Activated CD4-positive, alpha-beta memory T cell treated with anti-CD3 and anti-CD28 coated beads for 36 hours (primary cell): ENCODE measurements at regions not wholly inside any gene's neighbourhood (a gene's known extent, or its start where the extent isn't known, plus 50 kb on each side); places are given as distances from the start of the nearest gene placed in this dataset.
A peak's percentile ranks its signal among the peaks of the same experiment; 100 is the strongest.
"Not testable (repeated sequence)": the region's sequence is repeated elsewhere in the genome, so short reads cannot be mapped to it uniquely, and the experiment has no call there.

Experiments
- CTCF ChIA-PET: fragments of 350-600 bp; sonication (Branson Sonifier 250); formaldehyde crosslinking; loops from one replicate; lab custom pipeline; 2021; ENCODE audit warnings: antibody characterized with exemption, inconsistent platforms; lab: Charles Lee
- POLR2A ChIA-PET: fragments of 350-600 bp; sonication (Branson Sonifier 250); formaldehyde crosslinking; loops from one replicate; lab custom pipeline; 2021; ENCODE audit warnings: antibody characterized with exemption; lab: Charles Lee
- DNase-seq: peaks from one replicate; pipeline ENCODE4 v3.0.0-alpha.2; 2020
- H3K27ac Mint-ChIP-seq: one replicate; pipeline ENCODE4 v1.8.0; 2021; ENCODE audit warnings: mixed read lengths
- H3K27me3 Mint-ChIP-seq: one replicate; pipeline ENCODE4 v1.8.0; 2021; ENCODE audit warnings: mixed read lengths
- H3K36me3 Mint-ChIP-seq: one replicate; pipeline ENCODE4 v1.8.0; 2021; ENCODE audit warnings: mixed read lengths
- H3K4me1 Mint-ChIP-seq: one replicate; pipeline ENCODE4 v1.8.0; 2021; ENCODE audit warnings: low read depth, mixed read lengths
- H3K4me3 Mint-ChIP-seq: one replicate; pipeline ENCODE4 v1.8.0; 2021; ENCODE audit warnings: mild to moderate bottlenecking, mixed read lengths
- H3K9me3 Mint-ChIP-seq: one replicate; pipeline ENCODE4 v1.8.0; 2021; ENCODE audit warnings: mixed read lengths
- intact Hi-C: fragments of 100-400 bp; cut with micrococcal nuclease; formaldehyde crosslinking; loops from one replicate; pipeline ENCODE4 v1.15.1; 2023

GRCh38 chr10:3331690-3332230, 159.2 kb upstream of the PITRM1 start:
- POLR2A ChIA-PET = no interaction called here
- no peak overlapping the region for H3K27ac Mint-ChIP-seq

DNA sequence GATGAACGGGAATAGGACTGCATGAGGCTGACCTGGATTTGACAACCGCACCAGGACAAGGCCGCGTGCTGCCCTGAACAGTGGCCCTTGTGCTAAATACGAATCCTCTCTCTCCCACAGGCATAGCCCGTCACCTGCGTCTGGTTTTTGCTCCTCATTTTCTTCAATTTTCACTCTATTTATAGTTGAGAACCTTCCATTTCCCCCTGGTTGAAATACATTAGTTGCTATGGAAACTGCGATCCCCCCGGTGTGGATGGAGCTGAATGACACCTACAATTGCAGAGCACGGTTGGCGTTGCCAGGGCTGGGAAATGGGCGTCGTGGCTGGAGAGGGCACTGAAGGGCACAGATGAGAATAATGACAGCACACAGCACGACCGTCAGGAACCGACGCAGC, 158.6 kb upstream of the PITRM1 start:
- DNase-seq = no peak
- ChIA-PET CTCF (interaction anchor here (0.6 kb wide), 1 partner anchor 715 kb away, joined by 4 read pairs; no protein-coding TSS in a partner anchor), POLR2A (no interaction called here)
- Mint-ChIP-seq H3K27me3 (peaks cover 11% of the 10 kb centered on the region), H3K4me3 (no peak overlapping the region), H3K36me3 (no peaks in the 10 kb centered on the region), H3K4me1 (no peaks in the 10 kb centered on the region), H3K9me3 (no peaks in the 10 kb centered on the region), H3K27ac (no peak overlapping the region)
- intact Hi-C loops = no loop called here

More at GRCh38 chr10:3331690-3332230, 159.2 kb upstream of the PITRM1 start:
- Mint-ChIP-seq H3K27me3 (peaks cover 11% of the 10 kb centered on the region), H3K36me3 (no peaks in the 10 kb centered on the region), H3K9me3 (no peaks in the 10 kb centered on the region), H3K4me1 (no peaks in the 10 kb centered on the region), H3K4me3 (no peak overlapping the region)
- DNase-seq = no peak
- CTCF ChIA-PET = interaction anchor here (0.6 kb wide), 1 partner anchor 714 kb away, joined by 4 read pairs; no protein-coding TSS in a partner anchor
- intact Hi-C loops = no loop called here

DNA sequence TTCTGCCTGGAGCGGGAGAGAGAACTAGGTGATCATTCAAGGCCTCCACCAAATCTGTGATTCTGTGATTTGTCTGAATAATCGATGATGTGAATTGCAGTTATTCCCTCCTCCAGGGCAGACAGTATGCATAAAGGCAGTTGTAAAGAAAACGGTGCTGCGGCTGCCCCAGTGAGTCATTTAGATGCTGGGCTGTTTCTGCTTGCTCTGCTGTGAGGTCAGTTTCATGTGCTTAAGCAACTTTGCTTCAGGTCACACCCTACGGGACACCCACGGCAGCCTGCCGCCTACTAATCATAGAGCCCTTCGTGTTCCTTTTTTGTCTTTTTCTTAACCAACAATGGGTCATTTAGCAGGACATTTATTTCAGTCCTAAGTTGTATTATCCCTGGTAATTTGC, 158.1 kb upstream of the PITRM1 start:
- CTCF ChIA-PET = no interaction called here

GRCh38 chr10:3325954-3326750, 153.6 kb upstream of the PITRM1 start:
- CTCF ChIA-PET = interaction anchor here (0.7 kb wide), 1 partner anchor 1031 kb away, joined by 3 read pairs; no protein-coding TSS in a partner anchor
- DNase-seq = no peak
- H3K9me3 Mint-ChIP-seq = no peaks in the 10 kb centered on the region
- H3K36me3 Mint-ChIP-seq = no peaks in the 10 kb centered on the region
- H3K4me3 Mint-ChIP-seq = no peak overlapping the region
- POLR2A ChIA-PET = no interaction called here
- H3K27ac Mint-ChIP-seq = no peak overlapping the region
- no peaks in the 10 kb centered on the region for H3K27me3 Mint-ChIP-seq
- intact Hi-C loops = no loop called here
- H3K4me1 Mint-ChIP-seq = no peaks in the 10 kb centered on the region

More for the DNA sequence above, 158.1 kb upstream of the PITRM1 start:
- peaks cover 11% of the 10 kb centered on the region for H3K27me3 Mint-ChIP-seq
- no peak overlapping the region for H3K27ac Mint-ChIP-seq
- H3K4me3 Mint-ChIP-seq = no peak overlapping the region
- POLR2A ChIA-PET = no interaction called here
- no peaks in the 10 kb centered on the region for H3K36me3 Mint-ChIP-seq
- H3K4me1 Mint-ChIP-seq = no peaks in the 10 kb centered on the region
- no peaks in the 10 kb centered on the region for H3K9me3 Mint-ChIP-seq
- intact Hi-C loops = no loop called here
- DNase-seq = peak; percentile 20

- no peaks in the 10 kb centered on the region for H3K4me1 Mint-ChIP-seq
- intact Hi-C loops = no loop called here
- POLR2A ChIA-PET = no interaction called here
- no peak for DNase-seq
- no peaks in the 10 kb centered on the region for H3K9me3 Mint-ChIP-seq
- H3K27me3 Mint-ChIP-seq = no peaks in the 10 kb centered on the region
- no peak overlapping the region for H3K4me3 Mint-ChIP-seq
- CTCF ChIA-PET = no interaction called here
- no peaks in the 10 kb centered on the region for H3K36me3 Mint-ChIP-seq
- no peak overlapping the region for H3K27ac Mint-ChIP-seq
These were observed 152.0 kb upstream of the PITRM1 start for GRCh38 chr10:3324612-3325038.

DNA sequence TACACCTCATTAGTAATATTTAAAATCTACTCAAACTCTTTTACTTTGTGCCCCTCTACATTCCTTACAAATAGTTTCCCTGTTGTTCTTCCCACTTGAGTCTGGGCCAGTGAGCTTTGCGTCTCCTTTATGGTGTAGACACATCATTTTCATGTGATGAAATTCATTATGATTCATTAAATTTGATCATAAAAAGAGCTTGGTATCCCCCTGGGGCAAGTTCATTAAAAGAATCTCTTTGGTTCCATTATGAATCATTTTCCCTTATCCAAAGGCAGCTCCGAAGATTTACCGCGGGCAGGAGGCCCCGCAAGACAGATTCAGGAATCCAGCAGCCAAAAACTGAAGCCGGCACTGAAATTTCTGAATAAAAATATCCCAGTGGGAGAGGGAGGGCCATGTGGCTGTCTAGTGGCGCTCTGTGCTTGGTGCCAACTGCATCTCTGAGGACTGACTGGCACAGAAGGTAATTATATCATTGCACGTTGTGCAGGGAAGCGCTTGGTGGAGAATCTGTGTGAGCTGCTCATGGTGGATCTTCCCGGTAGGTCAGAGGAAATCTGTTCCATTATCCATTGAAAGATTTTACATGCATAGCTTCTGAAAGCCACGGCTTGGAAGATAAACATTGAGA, 151.4 kb upstream of the PITRM1 start:
- H3K9me3 Mint-ChIP-seq = no peaks in the 10 kb centered on the region
- CTCF ChIA-PET = no interaction called here
- POLR2A ChIA-PET = no interaction called here
- H3K27me3 Mint-ChIP-seq = peaks cover 2% of the 10 kb centered on the region
- H3K27ac Mint-ChIP-seq = no peak overlapping the region
- no peaks in the 10 kb centered on the region for H3K36me3 Mint-ChIP-seq
- DNase-seq = no peak
- no peak overlapping the region for H3K4me3 Mint-ChIP-seq
- peaks cover 2% of the 10 kb centered on the region for H3K4me1 Mint-ChIP-seq
- intact Hi-C loops = no loop called here

- intact Hi-C loops = no loop called here
- CTCF ChIA-PET = no interaction called here
- POLR2A ChIA-PET = no interaction called here
These were observed 148.5 kb upstream of the PITRM1 start for GRCh38 chr10:3321123-3321522.

DNA sequence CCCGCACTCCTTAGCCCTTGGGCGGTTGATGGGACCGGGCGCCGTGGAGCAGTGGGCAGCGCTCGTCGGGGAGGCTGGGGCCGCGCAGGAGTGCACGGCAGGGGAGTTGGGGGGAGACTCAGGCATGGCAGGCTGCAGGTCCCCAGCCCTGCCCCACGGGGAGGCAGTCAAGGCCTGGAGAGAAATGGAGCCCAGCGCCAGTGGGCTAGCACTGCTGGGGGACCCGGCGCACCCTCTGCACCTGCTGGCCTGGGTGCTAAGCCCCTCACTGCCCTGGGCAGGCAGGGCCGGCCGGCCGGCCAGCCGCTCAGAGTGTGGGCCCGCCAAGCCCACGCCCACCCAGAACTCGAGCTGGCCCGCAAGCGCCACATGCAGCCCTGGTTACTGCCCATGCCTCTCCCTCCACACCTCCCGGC, 147.2 kb upstream of the PITRM1 start:
- Mint-ChIP-seq H3K27ac (no peak overlapping the region), H3K4me3 (no peak overlapping the region), H3K9me3 (no peaks in the 10 kb centered on the region), H3K27me3 (peaks cover 17% of the 10 kb centered on the region), H3K36me3 (no peaks in the 10 kb centered on the region), H3K4me1 (peaks cover 4% of the 10 kb centered on the region)
- intact Hi-C loops = no loop called here
- CTCF ChIA-PET = no interaction called here
- no peak for DNase-seq
- POLR2A ChIA-PET = no interaction called here

More at GRCh38 chr10:3321123-3321522, 148.5 kb upstream of the PITRM1 start:
- Mint-ChIP-seq H3K27me3 (peaks cover 13% of the 10 kb centered on the region), H3K36me3 (no peaks in the 10 kb centered on the region), H3K9me3 (no peaks in the 10 kb centered on the region), H3K4me3 (no peak overlapping the region), H3K4me1 (peaks cover 4% of the 10 kb centered on the region), H3K27ac (no peak overlapping the region)
- DNase-seq = no peak

- CTCF ChIA-PET, POLR2A ChIA-PET, H3K27ac Mint-ChIP-seq, H3K9me3 Mint-ChIP-seq, intact Hi-C loops, H3K4me3 Mint-ChIP-seq, DNase-seq, H3K36me3 Mint-ChIP-seq: not testable (repeated sequence)
- Mint-ChIP-seq H3K27me3 (peaks cover 26% of the 10 kb centered on the region), H3K4me1 (peaks cover 11% of the 10 kb centered on the region)
These were observed 145.9 kb upstream of the PITRM1 start for GRCh38 chr10:3318480-3318807.

DNA sequence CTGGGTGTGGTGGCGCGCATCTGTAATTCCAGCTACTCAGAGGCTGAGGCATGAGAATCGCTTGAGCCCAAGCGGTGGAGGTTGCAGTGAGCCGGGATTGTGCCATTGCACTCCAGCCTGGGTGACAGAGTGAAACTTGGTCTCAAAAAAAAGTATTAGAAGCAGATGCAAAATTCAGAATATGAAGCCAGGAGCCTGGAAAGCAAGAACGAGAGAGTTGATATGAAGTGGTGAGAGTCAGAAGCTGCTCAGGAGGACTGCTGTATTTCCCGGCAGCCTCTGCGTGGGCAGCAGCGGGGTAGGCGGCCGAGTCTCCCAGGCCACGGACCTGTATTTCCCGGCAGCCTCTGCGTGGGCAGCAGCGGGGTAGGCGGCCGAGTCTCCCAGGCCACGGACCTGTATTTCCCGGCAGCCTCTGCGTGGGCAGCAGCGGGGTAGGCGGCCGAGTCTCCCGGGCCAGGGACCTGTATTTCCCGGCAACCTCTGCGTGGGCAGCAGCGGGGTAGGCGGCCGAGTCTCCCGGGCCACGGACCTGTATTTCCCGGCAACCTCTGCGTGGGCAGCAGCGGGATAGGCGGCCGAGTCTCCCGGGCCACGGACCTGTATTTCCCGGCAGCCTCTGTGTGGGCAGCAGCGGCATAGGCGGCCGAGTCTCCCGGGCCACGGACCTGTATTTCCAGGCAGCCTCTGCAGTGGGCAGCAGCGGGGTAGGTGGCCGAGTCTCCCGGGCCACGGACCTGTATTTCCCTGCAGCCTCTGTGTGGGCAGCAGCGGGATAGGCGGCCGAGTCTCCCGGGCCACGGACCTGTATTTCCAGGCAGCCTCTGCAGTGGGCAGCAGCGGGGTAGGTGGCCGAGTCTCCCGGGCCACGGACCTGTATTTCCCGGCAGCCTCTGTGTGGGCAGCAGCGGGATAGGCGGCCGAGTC, 145.2 kb upstream of the PITRM1 start:
- POLR2A ChIA-PET, H3K27ac Mint-ChIP-seq, H3K36me3 Mint-ChIP-seq, DNase-seq, H3K4me3 Mint-ChIP-seq, CTCF ChIA-PET, intact Hi-C loops, H3K9me3 Mint-ChIP-seq: not testable (repeated sequence)
- Mint-ChIP-seq H3K27me3 (peaks cover 26% of the 10 kb centered on the region), H3K4me1 (peaks cover 11% of the 10 kb centered on the region)

GRCh38 chr10:3314445-3315085, 142.0 kb upstream of the PITRM1 start:
- H3K4me3 Mint-ChIP-seq, H3K9me3 Mint-ChIP-seq, H3K27ac Mint-ChIP-seq, H3K36me3 Mint-ChIP-seq, intact Hi-C loops, CTCF ChIA-PET, POLR2A ChIA-PET, DNase-seq: not testable (repeated sequence)
- H3K4me1 Mint-ChIP-seq = peaks cover 11% of the 10 kb centered on the region
- H3K27me3 Mint-ChIP-seq = peaks cover 28% of the 10 kb centered on the region
